HG02678 (cell line): ENCODE measurements at regions not wholly inside any gene's neighbourhood (a gene's known extent, or its start where the extent isn't known, plus 50 kb on each side); places are given as distances from the start of the nearest gene placed in this dataset.

Experiments used
- ATAC-seq: cut with Tn5 transposase; IDR thresholded peaks from one replicate; pipeline ENCODE4 v1.9.1; 2021; ENCODE audit warnings: mild to moderate bottlenecking, moderate library complexity; ENCODE audit not compliant: unreplicated experiment

- ATAC-seq = no peak
Observed at GRCh38 chr6:96460052-96460700, 61.4 kb upstream of the UFL1 start.

GRCh38 chr6:96465321-96465903, 56.2 kb upstream of the UFL1 start:
- ATAC-seq = no peak

GRCh38 chr6:96466147-96466863, 55.3 kb upstream of the UFL1 start:
- peak; percentile 60 for ATAC-seq

GRCh38 chr6:96467814-96468213, 53.8 kb upstream of the UFL1 start:
- ATAC-seq = no peak

GRCh38 chr6:96468281-96468680, 53.3 kb upstream of the UFL1 start:
- ATAC-seq = no peak

GRCh38 chr6:96468681-96469224, 52.9 kb upstream of the UFL1 start:
- ATAC-seq = no peak

GRCh38 chr6:96469312-96469711, 52.3 kb upstream of the UFL1 start:
- ATAC-seq = no peak

GRCh38 chr6:96470296-96470695, 51.3 kb upstream of the UFL1 start:
- no peak for ATAC-seq
